ENCODE measurements at regions not wholly inside any gene's neighbourhood (a gene's known extent, or its start where the extent isn't known, plus 50 kb on each side); places are given as distances from the start of the nearest gene placed in this dataset.

DNA sequence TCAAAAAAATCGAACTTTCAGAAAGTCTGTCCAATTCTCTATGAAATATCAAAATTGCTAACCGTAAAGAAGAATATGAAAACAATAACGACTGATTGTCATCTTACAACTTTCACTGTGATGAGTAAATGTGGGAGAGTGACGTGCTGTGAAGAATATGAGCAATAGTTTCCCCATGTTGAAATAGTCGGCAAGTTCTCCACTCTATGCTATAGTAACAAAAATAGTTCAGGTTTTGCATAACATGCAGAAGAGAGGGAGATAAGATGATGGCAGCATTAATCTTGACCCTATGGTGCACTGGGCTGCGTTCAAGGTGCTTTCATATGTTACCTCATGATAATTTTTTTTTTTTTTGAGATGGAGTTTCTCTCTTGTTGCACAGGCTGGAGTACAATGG, 196.8 kb upstream of the CYRIA start:
- Histone ChIP-seq H4K20me1 (ENCODE audit: insufficient read depth, poor library complexity, severe bottlenecking) (no peaks in the 10 kb centered on the region), H3K27me3 (no peaks in the 10 kb centered on the region), H3K79me2 (no peaks in the 10 kb centered on the region), H3K4me2 (no peak overlapping the region), H3K4me3 (no peak overlapping the region), H3K4me1 (ENCODE audit: insufficient read depth) (no peaks in the 10 kb centered on the region), H2AFZ (no peak overlapping the region), H3K36me3 (replicated peaks; ENCODE audit: insufficient read depth, low read depth) (no peaks in the 10 kb centered on the region), H3K9me2 (replicated peaks; ENCODE audit: insufficient read depth) (no peaks in the 10 kb centered on the region), H3K27ac (no peak overlapping the region), H3K9me3 (ENCODE audit: low read depth) (no peaks in the 10 kb centered on the region)
- TF ChIP-seq CTCF (IDR thresholded peaks at IDR 0.05; ENCODE audit: poor library complexity) (no peak), EZH2 (IDR thresholded peaks at IDR 0.05; ENCODE audit: borderline replicate concordance) (no peak)
- 91% methylated on average over 6 of the region's 6 CpGs for WGBS (ENCODE audit: low lambda C conversion rate, missing lambda C conversion rate)
- no peak for DNase-seq (ENCODE audit: low spot score)

DNA sequence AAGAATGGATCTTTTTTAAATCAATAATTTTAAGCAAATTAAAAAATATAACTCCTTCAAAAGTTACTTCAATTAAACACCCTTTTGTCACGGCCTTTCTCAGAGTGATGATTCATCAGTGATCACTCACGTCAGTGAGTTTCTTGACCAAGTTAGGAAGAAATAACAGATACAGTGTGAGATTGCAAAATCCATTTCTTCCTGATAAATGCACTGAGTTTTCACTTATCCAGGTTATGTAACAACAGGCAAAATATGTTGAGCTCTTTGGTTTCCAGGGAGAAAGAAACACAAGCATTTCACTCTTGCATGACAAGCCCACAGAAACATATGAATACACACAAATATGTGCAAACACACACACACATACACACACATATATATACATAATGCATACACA, 195.9 kb upstream of the CYRIA start:
- Histone ChIP-seq H3K27me3 (no peaks in the 10 kb centered on the region), H3K4me3 (no peak overlapping the region), H2AFZ (no peak overlapping the region), H3K4me2 (no peak overlapping the region), H4K20me1 (ENCODE audit: insufficient read depth, poor library complexity, severe bottlenecking) (no peaks in the 10 kb centered on the region), H3K27ac (no peak overlapping the region), H3K9me2 (replicated peaks; ENCODE audit: insufficient read depth) (no peaks in the 10 kb centered on the region), H3K9me3 (ENCODE audit: low read depth) (no peaks in the 10 kb centered on the region), H3K4me1 (ENCODE audit: insufficient read depth) (no peaks in the 10 kb centered on the region), H3K79me2 (no peaks in the 10 kb centered on the region), H3K36me3 (replicated peaks; ENCODE audit: insufficient read depth, low read depth) (no peaks in the 10 kb centered on the region)
- DNase-seq (ENCODE audit: low spot score): no peak
- WGBS (ENCODE audit: low lambda C conversion rate, missing lambda C conversion rate): 63% methylated on average over 2 of the region's 2 CpGs
- TF ChIP-seq EZH2 (IDR thresholded peaks at IDR 0.05; ENCODE audit: borderline replicate concordance) (no peak), CTCF (IDR thresholded peaks at IDR 0.05; ENCODE audit: poor library complexity) (no peak), EZH2phosphoT487 (IDR thresholded peaks at IDR 0.05; ENCODE audit: low read depth, severe bottlenecking, unreplicated experiment) (no peak)

GRCh38 chr2:16861111-16861510, 195.5 kb upstream of the CYRIA start:
- Histone ChIP-seq H3K36me3 (replicated peaks; ENCODE audit: insufficient read depth, low read depth) (no peaks in the 10 kb centered on the region), H2AFZ (no peak overlapping the region), H4K20me1 (ENCODE audit: insufficient read depth, poor library complexity, severe bottlenecking) (no peaks in the 10 kb centered on the region), H3K27ac (no peak overlapping the region), H3K79me2 (no peaks in the 10 kb centered on the region), H3K4me3 (no peak overlapping the region), H3K4me1 (ENCODE audit: insufficient read depth) (no peaks in the 10 kb centered on the region), H3K27me3 (no peaks in the 10 kb centered on the region), H3K9me3 (ENCODE audit: low read depth) (no peaks in the 10 kb centered on the region), H3K9me2 (replicated peaks; ENCODE audit: insufficient read depth) (no peaks in the 10 kb centered on the region), H3K4me2 (no peak overlapping the region)
- 62% methylated on average over 1 of the region's 1 CpG for WGBS (ENCODE audit: low lambda C conversion rate, missing lambda C conversion rate)
- TF ChIP-seq CTCF (IDR thresholded peaks at IDR 0.05; ENCODE audit: poor library complexity) (no peak), EZH2 (IDR thresholded peaks at IDR 0.05; ENCODE audit: borderline replicate concordance) (no peak), EZH2phosphoT487 (IDR thresholded peaks at IDR 0.05; ENCODE audit: low read depth, severe bottlenecking, unreplicated experiment) (no peak)
- DNase-seq (ENCODE audit: low spot score): no peak

GRCh38 chr2:16860627-16861026, 195.0 kb upstream of the CYRIA start:
- DNase-seq (ENCODE audit: low spot score): no peak
- no peak overlapping the region for H3K4me2 ChIP-seq
- H3K9me2 ChIP-seq (replicated peaks; ENCODE audit: insufficient read depth): no peaks in the 10 kb centered on the region
- H3K27me3 ChIP-seq: no peaks in the 10 kb centered on the region
- H3K36me3 ChIP-seq (replicated peaks; ENCODE audit: insufficient read depth, low read depth): no peaks in the 10 kb centered on the region
- no peak overlapping the region for H3K27ac ChIP-seq
- H3K9me3 ChIP-seq (ENCODE audit: low read depth): no peaks in the 10 kb centered on the region
- H3K4me3 ChIP-seq: no peak overlapping the region
- WGBS (ENCODE audit: low lambda C conversion rate, missing lambda C conversion rate): 100% methylated on average over 1 of the region's 1 CpG
- no peak overlapping the region for H2AFZ ChIP-seq
- H3K79me2 ChIP-seq: no peaks in the 10 kb centered on the region
- no peaks in the 10 kb centered on the region for H4K20me1 ChIP-seq (ENCODE audit: insufficient read depth, poor library complexity, severe bottlenecking)
- H3K4me1 ChIP-seq (ENCODE audit: insufficient read depth): no peaks in the 10 kb centered on the region
- TF ChIP-seq CTCF (IDR thresholded peaks at IDR 0.05; ENCODE audit: poor library complexity): no peak
- TF ChIP-seq EZH2 (IDR thresholded peaks at IDR 0.05; ENCODE audit: borderline replicate concordance): no peak
- TF ChIP-seq EZH2phosphoT487 (IDR thresholded peaks at IDR 0.05; ENCODE audit: low read depth, severe bottlenecking, unreplicated experiment): no peak

Measured in hepatocyte (in vitro differentiated cells).